Heart left ventricle (tissue), 13 donors: ENCODE measurements at regions not wholly inside any gene's neighbourhood (a gene's known extent, or its start where the extent isn't known, plus 50 kb on each side); places are given as distances from the start of the nearest gene placed in this dataset.

ENCODE experiments used
- POLR2A ChIP-seq, 2 donors: fragments of 450-650 bp; IDR thresholded peaks; one replicate each; pipeline ENCODE4 v1.6.1; 2017; ENCODE audit warnings: antibody characterized with exemption in 2 of 2, mild to moderate bottlenecking in 2 of 2, moderate library complexity in 2 of 2
- TF ChIP-seq, protein P1 (sequence below), 12 donors: fragments of 200-600 bp; sonication (generic) in 4 of 12; IDR thresholded peaks; one replicate each; pipeline versions ENCODE4 v1.5.0 to v1.8.0; 2018 to 2022; ENCODE audit warnings: antibody characterized with exemption in 12 of 12, mild to moderate bottlenecking in 5 of 12
- donor health status: ischemic (EF 13 %, LVEDD 7.1; RV severe dilation, severe dysfunction).
- donor health status: DM: no; HTN: yes; CAD: no.
- donor health status: DM: no; HTN: no; CAD: no.
- donor health status: ischemic (EF 25% LVEDD 6.9; RV normal size, moderate dysfunction).
- donor health status: ischemic (EF 25% LVEDD 5.7; RV mildly dilated, moderate dysfunction).
- donor health status: ischemic (EF 35%, LVEDD 5.7; RV mildly dilated, moderate dysfunction).
- donor health status: nonischemic (EF 11% LVEDD 7.7; RV severe dilation, severe dysfunction).
- donor health status: DM: yes; HTN: yes; CAD: no.
- donor health status: PGD.
- donor health status: ischemic (EF 29% LVEDD 5.4; RV normal size, mild dysfunction).
- donor health status: nonischemic (EF 23%, LVEDD 6.1; RV moderate dilation, normal function).

GRCh38 chr7:156472267-156472666 lies 168.3 kb upstream of the RNF32 start:
- TF ChIP-seq, protein P1, sequence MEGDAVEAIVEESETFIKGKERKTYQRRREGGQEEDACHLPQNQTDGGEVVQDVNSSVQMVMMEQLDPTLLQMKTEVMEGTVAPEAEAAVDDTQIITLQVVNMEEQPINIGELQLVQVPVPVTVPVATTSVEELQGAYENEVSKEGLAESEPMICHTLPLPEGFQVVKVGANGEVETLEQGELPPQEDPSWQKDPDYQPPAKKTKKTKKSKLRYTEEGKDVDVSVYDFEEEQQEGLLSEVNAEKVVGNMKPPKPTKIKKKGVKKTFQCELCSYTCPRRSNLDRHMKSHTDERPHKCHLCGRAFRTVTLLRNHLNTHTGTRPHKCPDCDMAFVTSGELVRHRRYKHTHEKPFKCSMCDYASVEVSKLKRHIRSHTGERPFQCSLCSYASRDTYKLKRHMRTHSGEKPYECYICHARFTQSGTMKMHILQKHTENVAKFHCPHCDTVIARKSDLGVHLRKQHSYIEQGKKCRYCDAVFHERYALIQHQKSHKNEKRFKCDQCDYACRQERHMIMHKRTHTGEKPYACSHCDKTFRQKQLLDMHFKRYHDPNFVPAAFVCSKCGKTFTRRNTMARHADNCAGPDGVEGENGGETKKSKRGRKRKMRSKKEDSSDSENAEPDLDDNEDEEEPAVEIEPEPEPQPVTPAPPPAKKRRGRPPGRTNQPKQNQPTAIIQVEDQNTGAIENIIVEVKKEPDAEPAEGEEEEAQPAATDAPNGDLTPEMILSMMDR (IDR thresholded peaks at IDR 0.05), result no peak
- TF ChIP-seq POLR2A (IDR thresholded peaks at IDR 0.05), result no peak
